GM12878 (cell line): ENCODE measurements at regions not wholly inside any gene's neighbourhood (a gene's known extent, or its start where the extent isn't known, plus 50 kb on each side); places are given as distances from the start of the nearest gene placed in this dataset.
"Not testable (repeated sequence)": the region's sequence is repeated elsewhere in the genome, so short reads cannot be mapped to it uniquely, and the experiment has no call there.

Experiments
- ATAC-seq: fragments of 200-7000 bp; cut with Tn5 transposase; 3 replicates; pipeline ENCODE4 v1.9.1; 2020; ENCODE audit warnings: mild to moderate bottlenecking, moderate library complexity
- BruUV-seq: library from RNA; stranded (reverse); fragments of 400-500 nt; replicated peaks from 2 replicates; lab custom pipeline; 2021; lab: Mats Ljungman, UMichigan
- CTCF ChIA-PET: fragments of 300-600 bp; sonication (Branson Sonifier 250); formaldehyde crosslinking; extraction: SDS; loops from one replicate; lab custom pipeline; 2021; ENCODE audit warnings: inconsistent platforms; lab: Yijun Ruan, JAX
- POLR2A ChIA-PET: fragments of 350-600 bp; formaldehyde crosslinking; extraction: SDS; loops from one replicate; lab custom pipeline; 2021; ENCODE audit warnings: inconsistent platforms; lab: Charles Lee
- RAD21 ChIA-PET: fragments of 300-600 bp; sonication (Branson Sonifier 250); formaldehyde crosslinking; loops from one replicate; lab custom pipeline; 2023; ENCODE audit warnings: antibody characterized with exemption; ENCODE audit not compliant: unreplicated experiment; lab: Charles Lee
- SMC1A ChIA-PET: fragments of 300-600 bp; sonication (Branson Sonifier 250); formaldehyde crosslinking; loops from one replicate; lab custom pipeline; 2023; ENCODE audit not compliant: unreplicated experiment, uncharacterized antibody; lab: Charles Lee
- DNase-seq: peaks from one replicate; pipeline ENCODE4 v3.0.0-alpha.2; 2011; ENCODE audit warnings: low read depth, low spot score
- FAIRE-seq: peaks from 3 replicates; lab custom pipeline; 2011; peaks lifted over from hg19 to GRCh38; lab: Jason Lieb, UNC
- H2AFZ ChIP-seq: 2 replicates; pipeline ENCODE4 v1.6.0; 2011; ENCODE audit warnings: low read depth, low read length, control low read depth; ENCODE audit not compliant: control insufficient read depth
- H3K27ac ChIP-seq: 2 replicates; pipeline ENCODE4 v1.5.1; 2011; ENCODE audit warnings: control low read depth; ENCODE audit not compliant: control insufficient read depth, insufficient read depth
- H3K27me3 ChIP-seq, 2 experiments: replicated peaks in 1 of 2; 2 replicates each; pipeline versions ENCODE4 v1.6.0 to v1.6.1; 2011; ENCODE audit warnings: low read length in 1 of 2; ENCODE audit not compliant: control insufficient read depth in 2 of 2, insufficient read depth in 2 of 2
- H3K36me3 ChIP-seq, 2 experiments: 2 replicates each; pipeline ENCODE4 v1.5.1; 2011; ENCODE audit warnings: low read length in 1 of 2; ENCODE audit not compliant: control insufficient read depth in 2 of 2, insufficient read depth in 2 of 2
- H3K4me1 ChIP-seq: 2 replicates; pipeline ENCODE4 v1.6.1; 2011; ENCODE audit warnings: mild to moderate bottlenecking, low read length, moderate library complexity, mixed read lengths; ENCODE audit not compliant: control insufficient read depth, insufficient read depth
- H3K4me2 ChIP-seq: 2 replicates; pipeline ENCODE4 v1.6.0; 2011; ENCODE audit warnings: control low read depth; ENCODE audit not compliant: control insufficient read depth, insufficient read depth
- H3K4me3 ChIP-seq: fragments of 200-600 bp; sonication (generic); 2 replicates; pipeline ENCODE4 v1.5.1; 2016
- H3K79me2 ChIP-seq: 2 replicates; pipeline ENCODE4 v1.6.0; 2011; ENCODE audit warnings: low read length; ENCODE audit not compliant: control insufficient read depth, insufficient read depth
- H3K9ac ChIP-seq: 2 replicates; pipeline ENCODE4 v1.8.0; 2011; ENCODE audit warnings: low read length, control low read depth, mixed read lengths; ENCODE audit not compliant: control insufficient read depth, insufficient read depth
- H3K9me3 ChIP-seq: replicated peaks from 3 replicates; pipeline ENCODE4 v1.5.1; 2011; ENCODE audit warnings: mild to moderate bottlenecking, low read length; ENCODE audit not compliant: control insufficient read depth, insufficient read depth
- H4K20me1 ChIP-seq: 2 replicates; pipeline ENCODE4 v1.6.0; 2011; ENCODE audit not compliant: control insufficient read depth, insufficient read depth
- EGR1 ChIP-seq, 2 experiments: IDR thresholded peaks; 1 replicate in 1 of 2; 2 replicates in 1 of 2; pipeline ENCODE4 v1.6.1; 2011 to 2012; ENCODE audit warnings: low read depth in 2 of 2, low read length in 2 of 2, borderline replicate concordance in 1 of 2, mild to moderate bottlenecking in 1 of 2, moderate library complexity in 1 of 2
- IKZF2 ChIP-seq, 2 experiments: fragments of 450-650 bp; IDR thresholded peaks; 2 replicates each; pipeline ENCODE4 v1.6.1; 2017; ENCODE audit warnings: mild to moderate bottlenecking in 2 of 2, moderate library complexity in 2 of 2
- STAT1 ChIP-seq: fragments of 450-650 bp; conservative IDR thresholded peaks from 2 replicates; pipeline ENCODE4 v1.6.1; 2014; ENCODE audit warnings: antibody characterized with exemption, mild to moderate bottlenecking
- WGBS: methylation state at CpG from one replicate; pipeline ENCODE4 v1.1.6; 2016; ENCODE audit warnings: low lambda C conversion rate; ENCODE audit not compliant: insufficient replicate concordance, insufficient coverage; ENCODE audit errors: missing lambda C conversion rate; 5-methylcytosine and 5-hydroxymethylcytosine counted together
- in situ Hi-C: fragments of 300-500 bp; cut with MboI; formaldehyde crosslinking; loops from 9 replicates; pipeline ENCODE4 v1.14.3; 2018; ENCODE audit warnings: mixed read lengths
- intact Hi-C: fragments of 100-400 bp; cut with micrococcal nuclease; formaldehyde crosslinking; loops from one replicate; pipeline ENCODE4 v1.14.2; 2022; ENCODE audit not compliant: unreplicated experiment
- TF ChIP-seq, protein P1 (sequence below): IDR thresholded peaks from 2 replicates; pipeline ENCODE4 v1.6.1; 2011; ENCODE audit warnings: low read depth, mild to moderate bottlenecking, low read length, moderate library complexity, borderline replicate concordance; ENCODE audit errors: extremely low read depth
- TF ChIP-seq, protein P2 (sequence below): fragments of 450-650 bp; IDR thresholded peaks from 2 replicates; pipeline ENCODE4 v1.6.1; 2017; ENCODE audit warnings: mild to moderate bottlenecking, moderate library complexity

DNA sequence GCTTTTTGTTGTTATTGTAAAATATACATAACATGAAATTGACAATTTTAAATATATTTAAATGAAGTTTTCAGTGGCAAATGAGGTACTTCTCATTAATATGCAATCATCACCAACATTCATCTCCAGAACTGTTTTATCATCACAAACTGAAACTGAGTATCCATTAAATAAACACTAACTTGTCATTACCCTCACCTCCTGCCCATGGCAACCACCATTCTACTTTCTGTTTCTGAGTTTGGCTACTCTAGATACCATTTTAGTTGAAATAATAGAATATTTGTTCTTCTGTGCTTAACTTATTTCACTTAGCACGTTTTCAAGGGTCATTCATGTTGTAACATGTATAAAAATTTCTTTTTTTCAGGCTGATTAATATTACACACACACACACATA lies 834.3 kb downstream of the PLOD2 start:
- CTCF ChIA-PET, result no interaction called here
- no peak for TF ChIP-seq EGR1 (IDR thresholded peaks at IDR 0.05; ENCODE audit: borderline replicate concordance in 1 of 2, low read depth in 2 of 2, low read length in 2 of 2)
- TF ChIP-seq IKZF2 (IDR thresholded peaks at IDR 0.05), result no peak
- TF ChIP-seq, protein P1, sequence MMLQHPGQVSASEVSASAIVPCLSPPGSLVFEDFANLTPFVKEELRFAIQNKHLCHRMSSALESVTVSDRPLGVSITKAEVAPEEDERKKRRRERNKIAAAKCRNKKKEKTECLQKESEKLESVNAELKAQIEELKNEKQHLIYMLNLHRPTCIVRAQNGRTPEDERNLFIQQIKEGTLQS, result no peak
- no peak for TF ChIP-seq STAT1
- TF ChIP-seq, protein P2, sequence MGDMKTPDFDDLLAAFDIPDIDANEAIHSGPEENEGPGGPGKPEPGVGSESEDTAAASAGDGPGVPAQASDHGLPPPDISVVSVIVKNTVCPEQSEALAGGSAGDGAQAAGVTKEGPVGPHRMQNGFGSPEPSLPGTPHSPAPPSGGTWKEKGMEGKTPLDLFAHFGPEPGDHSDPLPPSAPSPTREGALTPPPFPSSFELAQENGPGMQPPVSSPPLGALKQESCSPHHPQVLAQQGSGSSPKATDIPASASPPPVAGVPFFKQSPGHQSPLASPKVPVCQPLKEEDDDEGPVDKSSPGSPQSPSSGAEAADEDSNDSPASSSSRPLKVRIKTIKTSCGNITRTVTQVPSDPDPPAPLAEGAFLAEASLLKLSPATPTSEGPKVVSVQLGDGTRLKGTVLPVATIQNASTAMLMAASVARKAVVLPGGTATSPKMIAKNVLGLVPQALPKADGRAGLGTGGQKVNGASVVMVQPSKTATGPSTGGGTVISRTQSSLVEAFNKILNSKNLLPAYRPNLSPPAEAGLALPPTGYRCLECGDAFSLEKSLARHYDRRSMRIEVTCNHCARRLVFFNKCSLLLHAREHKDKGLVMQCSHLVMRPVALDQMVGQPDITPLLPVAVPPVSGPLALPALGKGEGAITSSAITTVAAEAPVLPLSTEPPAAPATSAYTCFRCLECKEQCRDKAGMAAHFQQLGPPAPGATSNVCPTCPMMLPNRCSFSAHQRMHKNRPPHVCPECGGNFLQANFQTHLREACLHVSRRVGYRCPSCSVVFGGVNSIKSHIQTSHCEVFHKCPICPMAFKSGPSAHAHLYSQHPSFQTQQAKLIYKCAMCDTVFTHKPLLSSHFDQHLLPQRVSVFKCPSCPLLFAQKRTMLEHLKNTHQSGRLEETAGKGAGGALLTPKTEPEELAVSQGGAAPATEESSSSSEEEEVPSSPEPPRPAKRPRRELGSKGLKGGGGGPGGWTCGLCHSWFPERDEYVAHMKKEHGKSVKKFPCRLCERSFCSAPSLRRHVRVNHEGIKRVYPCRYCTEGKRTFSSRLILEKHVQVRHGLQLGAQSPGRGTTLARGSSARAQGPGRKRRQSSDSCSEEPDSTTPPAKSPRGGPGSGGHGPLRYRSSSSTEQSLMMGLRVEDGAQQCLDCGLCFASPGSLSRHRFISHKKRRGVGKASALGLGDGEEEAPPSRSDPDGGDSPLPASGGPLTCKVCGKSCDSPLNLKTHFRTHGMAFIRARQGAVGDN, result no peak
- in situ Hi-C loops, result no loop called here
- H4K20me1 ChIP-seq, result no peaks in the 10 kb centered on the region
- DNase-seq (no peak), FAIRE-seq (no peak), ATAC-seq (no peak)
- no peak overlapping the region for H3K27ac ChIP-seq
- RAD21 ChIA-PET, result no interaction called here
- H3K79me2 ChIP-seq, result no peaks in the 10 kb centered on the region
- 0% methylated on average over 1 of the region's 1 CpG for WGBS
- POLR2A ChIA-PET, result no interaction called here
- H3K4me1 ChIP-seq, result no peaks in the 10 kb centered on the region
- no peak overlapping the region for H3K4me2 ChIP-seq
- H3K4me3 ChIP-seq, result no peak overlapping the region
- no peaks in the 10 kb centered on the region for H3K9me3 ChIP-seq
- no peaks in the 10 kb centered on the region for H3K36me3 ChIP-seq
- no TSS peak for BruUV-seq
- SMC1A ChIA-PET, result no interaction called here
- no peaks in the 10 kb centered on the region for H3K27me3 ChIP-seq
- H2AFZ ChIP-seq, result no peak overlapping the region
- intact Hi-C loops, result no loop called here
- H3K9ac ChIP-seq, result no peak overlapping the region

DNA sequence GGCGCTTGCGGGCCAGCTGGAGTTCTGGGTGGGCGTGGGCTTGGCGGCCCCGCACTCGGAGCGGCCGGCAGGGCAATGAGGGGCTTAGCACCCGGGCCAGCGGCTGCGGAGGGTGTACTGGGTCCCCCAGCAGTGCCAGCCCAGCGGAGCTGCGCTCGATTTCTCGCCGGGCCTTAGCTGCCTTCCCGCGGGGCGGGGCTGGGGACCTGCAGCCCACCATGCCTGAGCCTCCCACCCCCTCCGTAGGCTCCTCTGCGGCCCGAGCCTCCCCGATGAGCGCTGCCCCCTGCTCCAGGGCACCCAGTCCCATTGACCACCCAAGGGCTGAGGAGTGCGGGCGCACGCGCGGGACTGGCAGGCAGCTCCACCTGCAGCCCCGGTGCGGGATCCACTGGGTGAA lies 827.6 kb downstream of the PLOD2 start:
- H3K9me3 ChIP-seq, H3K4me2 ChIP-seq, RAD21 ChIA-PET, H3K27ac ChIP-seq, H4K20me1 ChIP-seq, H3K4me1 ChIP-seq, POLR2A ChIA-PET, H3K9ac ChIP-seq, BruUV-seq, H3K4me3 ChIP-seq, in situ Hi-C loops, ATAC-seq, intact Hi-C loops, H2AFZ ChIP-seq, CTCF ChIA-PET, SMC1A ChIA-PET, DNase-seq, H3K79me2 ChIP-seq, H3K27me3 ChIP-seq, FAIRE-seq, H3K36me3 ChIP-seq: not testable (repeated sequence)
- 79% methylated on average over 22 of the region's 31 CpGs for WGBS
